SK-N-DZ (cell line): ENCODE measurements at regions not wholly inside any gene's neighbourhood (a gene's known extent, or its start where the extent isn't known, plus 50 kb on each side); places are given as distances from the start of the nearest gene placed in this dataset.
"Not testable (repeated sequence)": the region's sequence is repeated elsewhere in the genome, so short reads cannot be mapped to it uniquely, and the experiment has no call there.

Experiments
- DNase-seq: peaks from one replicate; pipeline ENCODE4 v3.0.0-alpha.2; 2015; ENCODE audit warnings: low spot score

DNA sequence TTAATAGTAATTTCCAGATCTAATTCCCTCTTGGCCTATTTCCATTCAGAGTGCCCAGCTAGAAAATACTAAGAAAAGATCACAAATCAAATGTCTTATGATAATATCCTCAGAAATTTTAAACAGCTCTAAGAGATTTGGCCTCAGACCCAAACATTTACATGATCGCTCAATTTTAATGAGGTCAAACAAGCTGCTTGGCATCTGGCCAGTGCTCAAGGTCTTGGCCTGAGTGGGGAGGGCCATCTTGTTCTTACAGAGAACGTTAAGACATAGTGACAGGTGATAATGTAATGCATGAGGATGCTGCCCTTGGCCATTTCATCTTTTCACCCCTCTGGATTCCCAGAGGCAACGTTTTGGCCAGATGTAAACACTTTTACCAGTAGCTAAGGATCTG, 159.2 kb upstream of the SLC7A11 start:
- peak; percentile 15 for DNase-seq

DNA sequence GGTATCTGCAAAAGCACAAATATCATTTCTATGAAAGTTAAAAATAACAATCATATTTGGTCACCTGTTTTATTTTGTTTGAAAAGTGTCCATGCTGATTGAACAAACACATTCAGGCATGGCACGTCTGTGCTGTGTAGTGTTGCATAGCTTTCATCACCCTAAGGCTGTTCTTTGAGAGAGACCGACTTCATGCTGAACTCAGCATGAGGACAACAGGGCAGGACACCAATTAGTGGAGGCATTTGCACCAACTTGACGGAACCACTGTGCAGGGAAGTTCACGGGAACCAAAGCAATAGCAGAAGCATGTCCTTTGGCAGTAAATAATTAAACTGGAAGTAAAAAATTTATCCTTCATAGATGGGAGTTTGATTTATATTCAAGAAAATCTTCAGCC, 158.4 kb upstream of the SLC7A11 start:
- DNase-seq: no peak

DNA sequence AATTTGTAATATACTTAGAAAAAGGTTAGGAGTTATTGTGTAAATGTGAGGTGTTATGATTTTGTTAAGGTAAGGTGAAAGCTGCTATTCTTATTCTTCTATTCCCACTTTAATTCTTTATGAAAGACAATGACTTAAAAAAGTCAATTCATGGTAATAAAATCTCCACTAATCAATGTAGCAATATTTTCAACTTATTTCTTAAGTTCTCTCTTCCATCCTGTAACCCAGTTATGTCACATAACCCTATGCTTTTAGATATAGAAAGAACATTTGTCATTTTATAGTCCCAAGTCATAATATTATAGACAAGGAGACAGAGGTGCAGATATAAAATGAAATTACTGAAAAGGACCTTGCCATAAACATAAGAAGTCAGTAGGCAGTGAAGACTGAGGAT, 157.9 kb upstream of the SLC7A11 start:
- no peak for DNase-seq

DNA sequence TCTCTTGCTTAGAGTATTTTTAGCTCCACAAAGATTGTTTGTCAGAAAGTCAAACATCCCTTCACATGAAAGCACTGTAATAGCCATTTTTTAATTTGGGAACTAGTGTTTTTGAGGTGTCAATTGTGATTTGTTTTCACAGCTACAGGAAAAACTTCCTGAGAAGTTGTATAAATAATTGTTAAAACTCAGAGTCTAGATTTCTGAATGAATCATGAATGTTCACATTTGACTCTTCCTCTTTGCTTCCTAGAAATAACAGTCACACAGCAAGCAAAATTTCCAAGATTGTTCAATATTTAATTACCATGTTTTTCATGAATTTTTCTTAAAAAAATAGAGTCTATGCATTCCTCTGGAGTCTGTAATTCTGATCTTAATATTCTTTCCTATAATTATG, 156.9 kb upstream of the SLC7A11 start:
- DNase-seq: no peak

- no peak for DNase-seq
These were observed 156.2 kb upstream of the SLC7A11 start for GRCh38 chr4:138398322-138398721.

DNA sequence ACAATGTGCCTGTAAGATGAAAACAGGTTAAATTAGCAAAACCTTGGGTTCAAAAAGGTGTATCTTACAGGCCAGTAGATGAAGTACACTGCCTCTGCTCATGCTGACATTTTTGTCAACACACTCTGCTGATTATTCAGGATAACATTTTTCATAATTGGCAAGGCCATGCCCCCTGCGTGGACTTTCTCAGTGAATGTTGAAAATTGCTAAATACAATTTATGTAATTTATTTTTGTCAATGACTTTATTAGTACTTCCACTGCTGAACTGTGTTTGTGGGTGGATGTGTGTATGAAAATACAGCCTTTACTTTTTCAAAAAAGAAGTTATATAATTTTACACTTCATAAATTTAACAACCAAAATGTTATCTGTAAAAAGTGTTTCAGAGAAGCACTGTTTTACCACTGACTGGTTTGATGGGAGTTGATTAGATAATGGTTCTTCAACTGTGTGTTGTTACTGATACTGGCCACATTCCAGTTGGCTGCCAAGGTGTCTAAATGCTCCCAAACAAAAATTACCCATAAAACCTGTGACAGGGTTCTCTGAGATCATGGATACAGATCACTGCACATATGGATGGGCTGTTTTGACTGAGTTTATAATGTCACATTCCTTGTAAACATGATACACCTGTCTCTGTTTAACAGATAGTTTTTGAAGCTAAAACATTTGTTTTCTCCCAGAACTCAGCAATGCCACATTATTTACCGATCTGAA, 151.9 kb upstream of the SLC7A11 start:
- no peak for DNase-seq

GRCh38 chr4:138392751-138393308, 150.7 kb upstream of the SLC7A11 start:
- DNase-seq: no peak

DNA sequence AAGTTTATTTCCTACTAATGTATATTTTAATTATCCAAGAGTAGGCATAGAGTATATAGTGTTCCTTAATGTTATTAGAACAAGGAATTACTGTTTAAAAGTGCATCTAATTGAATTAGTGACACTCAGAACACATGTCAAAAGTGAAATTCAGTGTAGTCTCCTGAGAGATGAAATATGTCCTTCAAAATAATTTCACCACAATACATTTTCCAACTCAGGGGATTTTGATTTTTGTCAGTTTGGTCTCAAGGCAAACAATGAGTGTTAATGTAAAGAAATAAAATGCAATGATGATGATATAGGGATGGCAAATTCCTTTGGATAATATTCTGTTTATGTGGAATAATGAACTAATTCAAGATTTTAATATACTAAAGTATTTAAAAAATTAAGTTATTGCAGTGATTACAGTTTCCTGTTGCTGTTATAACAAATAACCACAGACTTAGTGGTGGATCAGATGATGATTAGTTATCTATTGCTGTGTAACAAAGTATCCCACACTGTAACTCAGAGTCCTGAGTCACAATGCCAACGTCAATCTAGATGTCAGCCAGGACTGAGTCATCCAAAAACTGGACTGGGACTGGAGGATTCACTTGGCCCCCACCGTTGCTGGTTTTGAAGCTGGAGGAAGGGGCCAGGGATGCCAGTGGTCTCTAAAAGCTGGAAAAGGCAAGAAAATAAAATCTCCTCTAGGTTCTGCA, 148.0 kb upstream of the SLC7A11 start:
- DNase-seq: no peak

DNA sequence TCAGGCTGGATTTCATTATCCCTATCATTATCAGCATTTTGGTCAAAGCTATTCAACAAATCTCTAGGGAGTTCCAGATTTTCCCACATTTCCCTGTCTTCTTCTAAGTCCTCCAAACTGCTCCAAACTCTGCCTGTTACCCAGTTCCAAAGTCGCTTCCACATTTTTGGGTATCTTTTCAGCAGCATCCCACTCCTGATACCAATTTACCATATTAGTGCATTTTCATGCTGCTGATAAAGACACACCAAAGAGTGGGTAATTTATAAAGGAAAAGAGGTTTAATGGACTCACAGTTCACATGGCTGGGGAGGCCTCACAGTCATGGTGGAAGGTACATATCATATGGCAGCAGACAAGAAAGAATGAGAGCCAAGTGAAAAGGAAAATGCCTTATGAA, 132.8 kb upstream of the SLC7A11 start:
- no peak for DNase-seq

GRCh38 chr4:138367942-138368341, 125.8 kb upstream of the SLC7A11 start:
- DNase-seq: no peak

GRCh38 chr4:138352446-138352845, 110.3 kb upstream of the SLC7A11 start:
- DNase-seq: not testable (repeated sequence)

- DNase-seq: no peak
These were observed 105.9 kb upstream of the SLC7A11 start for GRCh38 chr4:138348055-138348454.

- DNase-seq: no peak
These were observed 105.4 kb upstream of the SLC7A11 start for GRCh38 chr4:138347561-138347960.

- DNase-seq: no peak
These were observed 102.7 kb upstream of the SLC7A11 start for GRCh38 chr4:138344851-138345250.

- DNase-seq: no peak
These were observed 101.9 kb upstream of the SLC7A11 start for GRCh38 chr4:138344054-138344453.

- DNase-seq: no peak
These were observed 99.7 kb upstream of the SLC7A11 start for GRCh38 chr4:138341739-138342415.

GRCh38 chr4:138338840-138339239, 96.7 kb upstream of the SLC7A11 start:
- DNase-seq: no peak

GRCh38 chr4:138338222-138338621, 96.1 kb upstream of the SLC7A11 start:
- not testable (repeated sequence) for DNase-seq

- no peak for DNase-seq
These were observed 92.3 kb upstream of the SLC7A11 start for GRCh38 chr4:138334346-138335016.

GRCh38 chr4:138332415-138332814, 90.3 kb upstream of the SLC7A11 start:
- not testable (repeated sequence) for DNase-seq

DNA sequence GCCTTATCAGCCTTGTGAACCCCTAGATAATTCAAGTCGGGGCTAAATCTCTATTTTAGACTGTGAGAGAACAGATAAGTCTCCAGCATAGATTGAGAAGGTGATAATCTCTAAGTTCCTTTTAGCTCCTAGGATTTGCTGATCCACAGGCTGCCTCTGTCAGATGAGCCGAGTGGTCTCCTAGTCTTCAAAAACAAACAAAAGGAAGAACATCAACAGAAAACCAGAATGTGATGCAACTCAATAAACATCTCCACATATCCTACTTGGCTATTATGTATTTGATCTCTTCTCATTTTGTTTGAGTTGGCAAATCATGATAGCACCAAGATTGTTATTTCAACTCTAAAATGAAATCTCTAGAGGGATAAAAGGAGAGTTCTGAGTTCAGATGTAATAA, 88.4 kb upstream of the SLC7A11 start:
- no peak for DNase-seq
